Erythroblast (primary cell): ENCODE measurements at regions not wholly inside any gene's neighbourhood (a gene's known extent, or its start where the extent isn't known, plus 50 kb on each side); places are given as distances from the start of the nearest gene placed in this dataset.

Experiments used
- GATA1 ChIP-seq: IDR thresholded peaks from 2 replicates; pipeline ENCODE4 v1.6.1; 2011; ENCODE audit warnings: low read depth, mild to moderate bottlenecking, control low read depth, low read length, moderate library complexity
- POLR2A ChIP-seq: IDR thresholded peaks from 2 replicates; pipeline ENCODE4 v1.6.1; 2011; ENCODE audit warnings: mild to moderate bottlenecking, low read length

GRCh38 chr14:44388306-44388705 lies 118.8 kb downstream of the FSCB start:
- no peak for TF ChIP-seq POLR2A
- no peak for TF ChIP-seq GATA1
